Activated CD4-positive, alpha-beta T cell treated with anti-CD3 and anti-CD28 coated beads for 48 hours (primary cell): ENCODE measurements at regions not wholly inside any gene's neighbourhood (a gene's known extent, or its start where the extent isn't known, plus 50 kb on each side); places are given as distances from the start of the nearest gene placed in this dataset.
"Not testable (repeated sequence)": the region's sequence is repeated elsewhere in the genome, so short reads cannot be mapped to it uniquely, and the experiment has no call there.

Experiments used
- DNase-seq: peaks from one replicate; pipeline ENCODE4 v3.0.0-alpha.2; 2020

DNA sequence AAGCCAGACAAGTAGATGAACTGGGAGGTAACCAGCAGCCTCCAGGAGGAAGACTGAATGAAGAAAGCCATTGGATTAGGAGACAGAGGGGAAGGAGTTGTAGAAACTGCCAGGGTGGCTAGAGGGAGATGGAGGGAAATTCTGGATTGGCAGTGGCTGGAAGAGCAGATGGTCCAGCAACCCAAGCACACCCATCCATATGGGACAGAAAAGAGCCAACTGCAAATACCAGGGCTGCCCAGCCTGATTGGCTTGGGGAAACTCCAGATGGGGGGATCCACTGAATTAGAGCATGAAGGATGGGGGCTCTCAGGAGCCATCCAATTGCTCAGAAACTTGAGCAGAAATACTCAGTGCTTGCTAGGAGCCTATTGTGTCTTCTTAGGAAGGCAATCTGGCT lies 173.5 kb upstream of the EPB41L3 start:
- no peak for DNase-seq

- DNase-seq: no peak
Measured at GRCh38 chr18:5710676-5711075, 166.9 kb upstream of the EPB41L3 start.

- DNase-seq: no peak
Measured at GRCh38 chr18:5710235-5710634, 166.4 kb upstream of the EPB41L3 start.

DNA sequence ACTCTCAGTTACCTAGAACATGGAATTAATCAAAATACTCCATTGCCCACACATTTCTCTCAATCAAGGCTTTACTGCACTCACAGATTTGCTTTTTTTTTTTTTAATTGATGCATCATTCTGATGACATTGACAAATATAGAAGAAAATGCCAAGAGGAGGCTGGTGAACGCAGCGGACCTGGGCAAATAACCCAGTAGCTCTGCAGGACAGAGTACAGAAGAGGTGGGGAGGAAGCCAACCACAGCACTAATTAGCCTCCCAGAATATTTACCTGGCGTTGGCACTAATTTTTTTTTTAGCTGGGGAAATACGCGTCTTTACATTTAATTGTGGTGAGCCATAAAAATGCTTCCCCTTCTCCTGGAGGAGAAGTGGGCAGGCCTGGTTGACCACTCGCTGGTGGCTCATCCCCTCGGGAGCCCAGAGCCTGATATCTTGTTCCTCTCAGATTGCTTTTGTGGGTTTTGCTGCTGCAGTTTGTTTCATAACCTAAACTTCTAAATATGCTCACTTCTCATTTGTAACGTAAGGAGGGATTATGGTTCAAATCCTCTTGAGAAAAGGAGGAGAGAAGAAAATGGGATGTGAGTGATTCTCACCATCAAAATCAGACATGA lies 165.8 kb upstream of the EPB41L3 start:
- DNase-seq: no peak

GRCh38 chr18:5707586-5707985 lies 163.8 kb upstream of the EPB41L3 start:
- no peak for DNase-seq

GRCh38 chr18:5705393-5705792 lies 161.6 kb upstream of the EPB41L3 start:
- DNase-seq: no peak

GRCh38 chr18:5704847-5705246 lies 161.1 kb upstream of the EPB41L3 start:
- no peak for DNase-seq

DNA sequence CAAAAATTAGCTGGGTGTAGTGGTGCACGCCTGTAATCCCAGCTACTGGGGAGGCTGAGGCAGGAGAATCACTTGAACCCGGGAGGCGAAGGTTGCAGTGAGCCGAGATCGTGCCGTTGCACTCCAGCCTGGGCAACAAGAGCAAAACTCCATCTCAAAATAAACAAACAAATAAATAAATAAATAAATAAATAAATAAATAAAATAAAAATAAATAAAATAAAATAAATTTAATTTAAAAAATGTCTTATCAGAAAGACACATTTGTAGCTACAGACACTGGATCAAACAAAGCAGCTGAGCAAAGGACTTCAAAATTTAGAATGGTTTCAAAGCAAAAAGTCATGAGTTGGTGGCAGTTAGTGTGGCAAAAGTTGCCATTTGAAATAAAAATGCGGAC lies 158.2 kb upstream of the EPB41L3 start:
- not testable (repeated sequence) for DNase-seq

- no peak for DNase-seq
Measured at GRCh38 chr18:5693699-5694294, 150.0 kb upstream of the EPB41L3 start.

DNA sequence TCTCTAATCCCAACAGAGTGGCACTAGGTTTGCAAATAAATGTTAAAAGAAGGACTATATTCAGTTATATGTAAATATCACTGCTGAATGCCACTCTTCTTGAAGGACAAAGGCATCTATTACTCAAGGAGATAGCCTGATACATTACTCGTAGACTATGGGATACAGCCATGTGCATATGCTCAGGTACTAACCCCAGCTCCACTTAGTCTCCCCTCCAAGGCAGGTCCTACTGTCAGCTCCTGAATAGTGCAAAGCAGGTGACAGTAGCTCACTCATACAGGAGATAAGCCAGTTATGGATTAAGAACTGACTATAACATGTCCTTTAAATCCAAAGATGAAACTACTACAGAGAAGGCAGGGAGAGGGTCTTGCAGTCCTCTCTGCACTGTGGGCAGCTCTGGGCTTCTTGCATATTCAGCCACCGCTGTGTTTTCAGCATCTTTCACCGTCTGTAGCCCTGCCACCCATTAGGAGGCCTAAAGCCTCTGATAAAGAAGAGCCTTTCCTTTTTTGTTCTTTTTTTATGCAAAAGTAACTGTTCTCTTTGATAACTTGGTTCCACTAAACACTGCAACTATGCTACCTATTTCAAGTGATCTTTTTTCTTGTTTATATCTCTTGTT lies 135.1 kb upstream of the EPB41L3 start:
- DNase-seq: no peak

DNA sequence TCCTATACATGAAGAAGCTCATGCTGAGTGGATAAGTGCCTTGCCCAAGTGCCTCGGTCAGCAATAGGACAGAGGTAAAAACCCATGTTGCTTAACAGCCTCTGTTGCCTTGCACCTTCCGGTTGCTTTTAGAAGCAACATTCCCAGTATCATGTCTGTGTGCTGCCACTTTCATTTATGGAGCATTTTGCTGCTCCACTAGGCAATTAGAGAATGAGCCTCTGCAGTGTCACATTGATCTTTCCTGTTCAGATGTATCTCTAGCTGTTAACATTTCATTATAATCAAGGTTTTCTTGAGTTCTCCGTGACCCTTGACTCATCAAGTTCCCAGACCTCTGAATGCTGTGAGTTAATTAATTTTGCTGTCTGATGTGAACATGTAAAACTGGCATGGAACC lies 134.5 kb upstream of the EPB41L3 start:
- no peak for DNase-seq

GRCh38 chr18:5673616-5674015 lies 129.8 kb upstream of the EPB41L3 start:
- no peak for DNase-seq

DNA sequence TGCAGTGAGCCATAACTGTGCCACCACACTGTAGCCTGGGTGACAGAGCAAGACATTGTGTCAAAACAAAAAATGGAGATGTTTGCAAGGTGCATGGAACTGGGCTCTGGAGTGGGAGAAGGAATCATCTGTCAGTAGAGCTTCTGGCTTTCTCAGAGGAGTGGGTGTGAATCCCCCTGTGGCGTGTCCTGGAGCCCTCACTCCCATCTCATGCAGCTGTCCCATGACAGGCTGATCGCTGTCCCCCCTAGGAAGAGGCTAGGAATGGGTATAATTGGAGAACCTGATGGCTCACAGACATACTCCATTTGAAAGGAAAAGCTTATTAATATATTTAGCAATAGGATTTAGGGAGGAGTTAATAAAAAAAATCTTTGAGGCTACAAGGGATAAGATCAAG lies 125.8 kb upstream of the EPB41L3 start:
- DNase-seq: no peak

DNA sequence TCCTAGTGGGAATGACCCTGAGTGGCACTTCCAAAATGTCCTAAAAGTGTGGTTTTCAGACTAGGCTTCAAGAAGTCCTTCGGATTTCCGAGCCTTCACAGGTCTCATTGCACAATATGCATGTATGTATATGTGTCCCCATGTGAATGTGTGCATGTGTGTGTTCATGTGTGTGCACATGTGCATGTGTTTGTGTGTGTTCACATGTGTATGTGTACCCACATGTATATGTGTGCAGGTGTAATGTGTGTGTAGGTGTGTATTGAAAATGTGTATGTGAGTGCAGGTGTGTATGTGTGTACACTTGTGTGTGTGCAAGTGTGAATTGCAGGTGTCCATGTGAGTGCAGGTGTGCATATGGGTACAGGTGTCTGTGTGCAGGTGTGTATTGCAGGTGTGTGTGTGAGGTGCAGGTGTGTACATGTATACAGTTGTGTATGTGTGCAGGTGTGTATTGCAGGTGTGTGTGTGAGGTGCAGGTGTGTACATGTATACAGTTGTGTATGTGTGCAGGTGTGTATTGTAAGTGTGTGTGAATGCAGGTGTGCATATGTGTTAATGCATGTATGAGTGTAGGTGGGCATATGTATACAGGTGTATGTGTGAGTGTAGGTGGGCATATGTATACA lies 124.4 kb upstream of the EPB41L3 start:
- DNase-seq: no peak

- no peak for DNase-seq
Measured at GRCh38 chr18:5667356-5667755, 123.6 kb upstream of the EPB41L3 start.

DNA sequence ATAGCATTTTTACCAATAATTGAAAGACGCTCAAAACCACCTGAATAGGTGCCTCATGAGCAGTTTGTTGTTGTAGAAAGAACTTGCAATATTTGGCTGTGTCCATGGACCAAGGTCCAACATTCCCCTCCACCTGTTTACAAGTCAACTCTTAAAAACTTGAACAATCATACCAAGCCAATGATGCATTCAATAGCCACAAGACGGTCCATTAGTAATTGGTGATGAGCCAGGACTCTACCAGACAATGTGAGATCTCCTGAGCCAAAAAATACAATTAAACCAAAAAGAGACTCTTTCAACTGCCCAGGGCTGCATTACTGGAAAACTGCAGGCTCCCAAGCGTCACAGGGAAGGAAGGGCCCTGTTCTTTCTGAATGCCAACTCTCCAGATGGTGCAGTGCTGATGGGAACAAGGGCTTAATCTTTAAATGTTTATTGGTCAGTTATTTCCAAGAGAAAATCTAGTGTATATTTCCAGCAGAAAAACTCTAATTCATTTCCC lies 118.8 kb upstream of the EPB41L3 start:
- no peak for DNase-seq

DNA sequence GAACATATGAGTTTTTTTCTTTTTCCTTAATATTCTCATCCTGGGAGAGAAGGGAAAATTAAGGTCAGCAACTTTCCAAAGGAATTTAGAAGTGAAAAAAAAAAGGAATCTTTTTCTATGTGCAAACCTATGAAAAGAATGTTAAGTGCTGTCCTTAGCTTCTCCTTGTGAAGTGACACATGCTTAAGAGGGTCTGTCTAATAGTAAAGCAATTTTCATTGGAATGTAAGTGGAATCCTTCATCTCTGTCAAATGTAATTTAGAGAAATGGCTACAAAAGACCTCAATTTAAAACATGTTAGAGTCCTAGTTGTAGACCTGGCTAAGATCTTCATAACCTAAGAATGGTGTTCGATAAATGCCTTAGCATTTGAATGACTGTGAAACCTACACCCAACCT lies 117.4 kb upstream of the EPB41L3 start:
- no peak for DNase-seq

GRCh38 chr18:5653802-5654201 lies 110.0 kb upstream of the EPB41L3 start:
- no peak for DNase-seq

- no peak for DNase-seq
Measured at GRCh38 chr18:5651736-5652135, 107.9 kb upstream of the EPB41L3 start.

DNA sequence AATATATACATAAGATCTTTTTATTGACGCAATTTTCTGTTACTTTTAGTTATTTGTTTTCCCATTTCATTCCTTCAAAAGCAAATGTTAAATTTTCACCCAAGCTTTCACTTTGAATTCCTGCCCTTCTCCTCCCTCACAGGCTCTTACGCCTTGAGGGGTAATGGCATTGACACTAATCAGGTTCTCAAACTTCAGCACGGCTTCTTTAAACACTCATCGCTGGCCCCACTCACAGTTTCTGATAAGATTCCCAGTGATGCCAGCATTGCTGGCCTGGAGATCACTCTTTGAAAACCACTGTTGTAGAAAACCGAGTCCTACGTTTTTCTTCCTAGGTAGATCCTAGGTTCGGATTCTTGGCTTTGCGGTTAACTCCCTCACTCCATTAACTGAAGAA lies 105.6 kb upstream of the EPB41L3 start:
- no peak for DNase-seq

DNA sequence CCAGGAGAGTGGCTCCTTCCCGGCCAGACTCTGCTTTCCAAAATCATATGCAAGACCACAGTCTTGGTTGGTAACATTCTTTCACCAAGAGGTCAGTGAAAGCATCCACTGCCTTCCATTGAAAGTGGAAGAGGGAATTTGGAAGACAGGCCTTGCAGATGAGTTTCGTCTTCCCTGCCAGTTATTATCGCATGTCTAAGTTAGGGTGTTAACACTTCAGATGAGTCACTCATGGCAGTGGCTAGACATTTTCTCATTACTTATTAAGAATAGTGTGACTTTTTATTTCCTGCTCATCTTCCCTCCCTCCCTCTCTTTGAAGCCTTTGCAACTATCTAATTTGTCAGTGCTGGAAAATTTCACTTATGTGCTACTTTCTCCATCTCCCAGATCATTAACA lies 102.9 kb upstream of the EPB41L3 start:
- DNase-seq: no peak

DNA sequence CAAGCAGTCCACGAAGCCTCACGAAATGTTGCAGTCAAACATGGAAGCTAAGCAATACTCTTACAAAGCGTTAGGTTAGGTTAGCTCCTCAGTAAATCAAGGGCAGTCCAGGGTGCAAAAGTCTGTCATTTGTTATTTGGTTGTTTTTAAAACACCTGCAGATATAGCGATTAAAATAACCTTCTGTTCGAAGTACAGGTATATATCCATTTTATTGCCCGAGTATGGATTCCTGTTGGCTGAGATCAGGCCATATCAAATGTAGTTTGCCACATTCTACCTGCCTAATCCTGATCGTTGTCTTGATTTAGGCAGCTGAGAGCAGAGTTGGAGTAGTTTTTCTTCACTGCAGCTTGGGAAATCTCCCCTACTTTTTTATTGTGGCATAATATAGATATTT lies 99.5 kb upstream of the EPB41L3 start:
- DNase-seq: no peak

- no peak for DNase-seq
Measured at GRCh38 chr18:5640939-5641338, 97.1 kb upstream of the EPB41L3 start.

DNA sequence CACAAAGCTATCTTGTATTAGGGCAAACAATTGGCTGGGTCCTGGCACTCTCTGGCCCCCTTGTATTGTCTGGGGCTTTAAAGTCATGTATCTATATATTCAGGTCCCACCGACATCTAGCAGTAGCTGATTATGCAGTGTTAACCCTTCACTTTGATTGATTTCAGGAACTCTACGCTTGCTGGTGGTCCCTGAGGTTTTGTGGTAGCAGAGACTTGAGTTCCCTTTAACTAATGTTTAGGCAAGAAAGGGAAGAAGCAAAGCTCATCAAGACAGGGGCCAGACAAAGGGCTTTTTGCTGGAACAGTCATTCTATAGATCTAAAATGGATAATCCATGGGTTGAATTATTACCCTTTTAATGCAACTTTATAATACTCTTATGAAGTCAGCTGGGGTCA lies 95.3 kb upstream of the EPB41L3 start:
- no peak for DNase-seq
